Activated CD8-positive, alpha-beta T cell treated with anti-CD3 and anti-CD28 coated beads for 36 hours (primary cell): ENCODE measurements at regions not wholly inside any gene's neighbourhood (a gene's known extent, or its start where the extent isn't known, plus 50 kb on each side); places are given as distances from the start of the nearest gene placed in this dataset.

Experiments
- ATAC-seq: fragments of 200-7000 bp; cut with Tn5 transposase; one replicate; pipeline ENCODE4 v1.10.0; 2021; ENCODE audit warnings: mild to moderate bottlenecking, moderate library complexity
- CTCF ChIA-PET: fragments of 350-600 bp; sonication (Branson Sonifier 250); formaldehyde crosslinking; loops from one replicate; lab custom pipeline; 2021; ENCODE audit warnings: antibody characterized with exemption; lab: Charles Lee
- POLR2A ChIA-PET: fragments of 350-600 bp; sonication (Branson Sonifier 250); formaldehyde crosslinking; loops from one replicate; lab custom pipeline; 2021; ENCODE audit warnings: antibody characterized with exemption; lab: Charles Lee
- DNase-seq: peaks from one replicate; pipeline ENCODE4 v3.0.0-alpha.2; 2020
- H3K27ac Mint-ChIP-seq: one replicate; pipeline ENCODE4 v1.8.0; 2021; ENCODE audit warnings: mild to moderate bottlenecking, mixed read lengths
- H3K27me3 Mint-ChIP-seq: one replicate; pipeline ENCODE4 v1.8.0; 2021; ENCODE audit warnings: mixed read lengths
- H3K36me3 Mint-ChIP-seq: one replicate; pipeline ENCODE4 v1.8.0; 2021; ENCODE audit warnings: low read depth, mixed read lengths
- H3K4me1 Mint-ChIP-seq: one replicate; pipeline ENCODE4 v1.8.0; 2021; ENCODE audit warnings: low read depth, mixed read lengths
- H3K4me3 Mint-ChIP-seq: one replicate; pipeline ENCODE4 v1.8.0; 2021; ENCODE audit warnings: mild to moderate bottlenecking, moderate library complexity, mixed read lengths
- H3K9me3 Mint-ChIP-seq: one replicate; pipeline ENCODE4 v1.8.0; 2021; ENCODE audit warnings: mixed read lengths
- CTCF ChIP-seq: fragments of 200-600 bp; IDR thresholded peaks from one replicate; pipeline ENCODE4 v1.8.0; 2022; ENCODE audit warnings: antibody characterized with exemption, mild to moderate bottlenecking
- intact Hi-C: fragments of 100-400 bp; cut with micrococcal nuclease; formaldehyde crosslinking; loops from one replicate; pipeline ENCODE4 v1.10.0; 2022

- CTCF ChIA-PET = no interaction called here
- no peak overlapping the region for H3K27ac Mint-ChIP-seq
- H3K9me3 Mint-ChIP-seq = no peaks in the 10 kb centered on the region
- POLR2A ChIA-PET = no interaction called here
- no peak overlapping the region for H3K4me3 Mint-ChIP-seq
- DNase-seq (no peak), ATAC-seq (no peak)
- no peaks in the 10 kb centered on the region for H3K4me1 Mint-ChIP-seq
- TF ChIP-seq CTCF = no peak
- intact Hi-C loops = no loop called here
- no peaks in the 10 kb centered on the region for H3K36me3 Mint-ChIP-seq
- no peaks in the 10 kb centered on the region for H3K27me3 Mint-ChIP-seq
Measured at GRCh38 chr10:24128066-24128730, 80.7 kb upstream of the KIAA1217 start.

- ChIA-PET POLR2A (no interaction called here), CTCF (interaction anchor here (0.7 kb wide), 1 partner anchor 168 kb away, joined by 3 read pairs; no protein-coding TSS in a partner anchor)
- Mint-ChIP-seq H3K4me3 (no peak overlapping the region), H3K9me3 (no peaks in the 10 kb centered on the region), H3K27ac (no peak overlapping the region), H3K4me1 (no peaks in the 10 kb centered on the region), H3K27me3 (no peaks in the 10 kb centered on the region), H3K36me3 (no peaks in the 10 kb centered on the region)
- DNase-seq = no peak
- no peak for TF ChIP-seq CTCF
- ATAC-seq = no peak
- intact Hi-C loops = no loop called here
Measured at GRCh38 chr10:24132741-24133140, 76.2 kb upstream of the KIAA1217 start.

- ATAC-seq = no peak
- ChIA-PET POLR2A (no interaction called here), CTCF (no interaction called here)
- DNase-seq = no peak
- H3K4me1 Mint-ChIP-seq = no peaks in the 10 kb centered on the region
- H3K27me3 Mint-ChIP-seq = no peaks in the 10 kb centered on the region
- H3K27ac Mint-ChIP-seq = no peak overlapping the region
- no peaks in the 10 kb centered on the region for H3K9me3 Mint-ChIP-seq
- H3K4me3 Mint-ChIP-seq = no peak overlapping the region
- no peak for TF ChIP-seq CTCF
- intact Hi-C loops = no loop called here
- no peaks in the 10 kb centered on the region for H3K36me3 Mint-ChIP-seq
Measured at GRCh38 chr10:24133835-24134234, 75.1 kb upstream of the KIAA1217 start.

- ATAC-seq (no peak), DNase-seq (no peak)
- intact Hi-C loops = no loop called here
- Mint-ChIP-seq H3K4me1 (no peaks in the 10 kb centered on the region), H3K9me3 (no peaks in the 10 kb centered on the region), H3K4me3 (no peak overlapping the region), H3K27me3 (no peaks in the 10 kb centered on the region), H3K36me3 (no peaks in the 10 kb centered on the region), H3K27ac (no peak overlapping the region)
- CTCF ChIA-PET = no interaction called here
- POLR2A ChIA-PET = no interaction called here
- TF ChIP-seq CTCF = no peak
Measured at GRCh38 chr10:24136070-24136469, 72.9 kb upstream of the KIAA1217 start.

GRCh38 chr10:24147321-24147720, 61.6 kb upstream of the KIAA1217 start:
- CTCF ChIA-PET = no interaction called here
- ATAC-seq (no peak), DNase-seq (no peak)
- H3K36me3 Mint-ChIP-seq = no peaks in the 10 kb centered on the region
- H3K4me1 Mint-ChIP-seq = no peaks in the 10 kb centered on the region
- H3K9me3 Mint-ChIP-seq = no peaks in the 10 kb centered on the region
- intact Hi-C loops = no loop called here
- TF ChIP-seq CTCF = no peak
- POLR2A ChIA-PET = no interaction called here
- no peaks in the 10 kb centered on the region for H3K27me3 Mint-ChIP-seq
- no peak overlapping the region for H3K27ac Mint-ChIP-seq
- no peak overlapping the region for H3K4me3 Mint-ChIP-seq
